ENCODE measurements at regions not wholly inside any gene's neighbourhood (a gene's known extent, or its start where the extent isn't known, plus 50 kb on each side); places are given as distances from the start of the nearest gene placed in this dataset.

DNA sequence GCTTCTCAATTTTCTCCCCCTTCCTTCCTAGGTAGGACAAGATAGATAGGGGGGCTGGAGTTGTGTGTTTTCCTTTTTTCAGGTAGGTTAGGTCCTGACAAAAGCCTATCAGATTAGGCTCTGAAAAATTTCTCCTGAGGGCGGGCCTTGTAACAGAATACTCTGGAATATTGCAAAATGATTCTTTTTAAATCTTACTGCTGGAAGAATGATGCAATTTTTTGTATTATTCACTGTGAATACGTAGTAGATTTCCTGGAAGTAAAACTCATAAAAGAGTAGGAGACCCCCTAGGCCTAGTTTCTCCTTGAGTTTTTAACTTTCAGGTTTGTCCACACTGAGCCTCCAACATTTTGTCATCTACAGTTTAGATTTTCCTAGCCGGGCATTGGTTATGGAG is 1701.8 kb downstream of the EFNA5 start:
- Histone ChIP-seq H3K4me2 (no peak overlapping the region), H3K9ac (no peak overlapping the region), H3K36me3 (no peaks in the 10 kb centered on the region), H3K4me1 (no peaks in the 10 kb centered on the region), H4K20me1 (no peaks in the 10 kb centered on the region), H3K27ac (no peak overlapping the region), H3K27me3 (no peaks in the 10 kb centered on the region), H3K4me3 (no peak overlapping the region), H3K9me3 (no peaks in the 10 kb centered on the region)
- TF ChIP-seq Cebpa-rat (IDR thresholded peaks at IDR 0.05), result no peak

GRCh38 chr5:105963696-105964255 is 1707.0 kb downstream of the EFNA5 start:
- Histone ChIP-seq H3K27me3 (no peaks in the 10 kb centered on the region), H3K4me1 (no peaks in the 10 kb centered on the region), H3K9ac (no peak overlapping the region), H3K27ac (no peak overlapping the region), H4K20me1 (no peaks in the 10 kb centered on the region), H3K36me3 (no peaks in the 10 kb centered on the region), H3K4me3 (no peak overlapping the region), H3K9me3 (no peaks in the 10 kb centered on the region), H3K4me2 (no peak overlapping the region)
- TF ChIP-seq Cebpa-rat (IDR thresholded peaks at IDR 0.05), result no peak

DNA sequence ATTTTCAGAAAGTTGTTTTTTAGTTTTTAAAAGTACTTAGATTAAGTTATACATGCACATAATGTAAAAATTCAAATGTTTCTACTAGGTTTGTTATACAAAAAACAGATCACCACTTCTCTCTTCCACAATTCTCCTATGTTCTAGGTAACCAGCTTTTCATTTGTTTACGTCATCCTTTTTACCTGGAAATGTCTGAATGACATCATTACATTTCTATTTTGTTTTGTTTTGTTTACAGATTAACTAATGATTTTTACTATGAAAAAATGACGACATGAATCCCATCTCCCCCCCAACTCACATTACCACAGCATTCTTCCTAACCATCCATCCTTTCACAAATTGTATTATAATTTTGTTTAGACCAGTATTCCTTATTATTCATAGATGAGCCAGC is 1709.2 kb downstream of the EFNA5 start:
- Histone ChIP-seq H3K27ac (no peak overlapping the region), H3K9ac (no peak overlapping the region), H3K4me1 (no peaks in the 10 kb centered on the region), H3K9me3 (no peaks in the 10 kb centered on the region), H3K4me2 (no peak overlapping the region), H4K20me1 (no peaks in the 10 kb centered on the region), H3K36me3 (no peaks in the 10 kb centered on the region), H3K4me3 (no peak overlapping the region), H3K27me3 (no peaks in the 10 kb centered on the region)
- no peak for TF ChIP-seq Cebpa-rat (IDR thresholded peaks at IDR 0.05)

DNA sequence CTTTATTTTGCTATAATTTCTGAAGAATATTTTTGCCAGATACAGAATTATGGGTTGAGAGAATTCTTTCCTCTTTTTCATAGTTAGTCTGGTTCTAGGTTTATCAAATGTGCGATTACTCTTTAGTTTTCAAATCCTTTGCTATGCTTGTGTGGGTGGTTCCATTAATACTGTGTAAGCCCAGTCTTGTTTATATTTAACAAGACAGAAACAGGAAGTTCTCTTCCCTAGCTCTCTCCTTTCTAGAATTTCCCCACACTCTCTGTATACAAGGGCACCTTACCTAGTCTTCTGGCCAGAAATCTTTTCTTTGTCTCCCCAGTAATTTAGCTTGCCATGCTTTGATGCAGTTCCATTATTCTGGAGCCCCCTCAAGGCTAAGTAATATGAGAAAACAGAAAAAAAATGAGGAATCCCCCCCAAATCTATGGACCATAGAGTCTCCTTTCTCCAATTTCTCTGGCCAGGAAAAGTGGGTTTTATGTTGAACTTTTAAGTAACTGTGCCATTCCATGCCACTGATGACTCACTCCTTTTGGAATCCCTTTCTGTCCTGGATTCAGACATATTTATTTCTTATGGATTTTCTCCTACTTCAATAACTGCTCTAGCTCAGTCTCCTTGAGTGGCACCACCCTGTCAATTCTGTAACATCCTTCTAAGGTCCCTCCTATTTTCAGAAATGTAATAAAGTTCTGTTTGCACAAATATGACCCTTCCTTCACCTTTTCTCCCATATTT is 1714.1 kb downstream of the EFNA5 start:
- Histone ChIP-seq H3K4me1 (no peaks in the 10 kb centered on the region), H3K27ac (no peak overlapping the region), H3K4me2 (no peak overlapping the region), H3K9me3 (no peaks in the 10 kb centered on the region), H3K27me3 (no peaks in the 10 kb centered on the region), H4K20me1 (no peaks in the 10 kb centered on the region), H3K4me3 (no peak overlapping the region), H3K36me3 (no peaks in the 10 kb centered on the region), H3K9ac (no peak overlapping the region)
- no peak for TF ChIP-seq Cebpa-rat (IDR thresholded peaks at IDR 0.05)

DNA sequence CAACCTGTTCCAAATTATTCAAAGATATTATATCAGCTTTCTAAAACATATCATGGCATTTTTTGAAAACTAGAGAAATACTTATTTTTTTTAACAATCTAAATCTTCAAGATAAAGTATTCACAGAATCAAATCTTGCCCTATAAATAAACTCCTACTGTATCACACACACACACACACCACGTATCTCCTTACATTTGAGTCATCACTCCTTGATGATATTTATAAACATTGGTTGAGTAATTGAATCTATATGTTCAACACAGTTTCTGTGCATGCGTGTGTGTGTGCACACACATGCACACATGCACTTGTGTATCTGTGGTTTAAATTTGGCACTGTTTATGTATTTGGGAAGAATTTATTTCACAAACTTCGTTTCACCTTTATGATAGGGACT is 1716.4 kb downstream of the EFNA5 start:
- no peaks in the 10 kb centered on the region for H3K4me1 ChIP-seq
- H3K9me3 ChIP-seq, result no peaks in the 10 kb centered on the region
- no peaks in the 10 kb centered on the region for H3K27me3 ChIP-seq
- H3K27ac ChIP-seq, result no peak overlapping the region
- H3K4me2 ChIP-seq, result no peak overlapping the region
- no peaks in the 10 kb centered on the region for H4K20me1 ChIP-seq
- H3K36me3 ChIP-seq, result no peaks in the 10 kb centered on the region
- TF ChIP-seq Cebpa-rat (IDR thresholded peaks at IDR 0.05), result no peak
- no peak overlapping the region for H3K9ac ChIP-seq
- no peak overlapping the region for H3K4me3 ChIP-seq

DNA sequence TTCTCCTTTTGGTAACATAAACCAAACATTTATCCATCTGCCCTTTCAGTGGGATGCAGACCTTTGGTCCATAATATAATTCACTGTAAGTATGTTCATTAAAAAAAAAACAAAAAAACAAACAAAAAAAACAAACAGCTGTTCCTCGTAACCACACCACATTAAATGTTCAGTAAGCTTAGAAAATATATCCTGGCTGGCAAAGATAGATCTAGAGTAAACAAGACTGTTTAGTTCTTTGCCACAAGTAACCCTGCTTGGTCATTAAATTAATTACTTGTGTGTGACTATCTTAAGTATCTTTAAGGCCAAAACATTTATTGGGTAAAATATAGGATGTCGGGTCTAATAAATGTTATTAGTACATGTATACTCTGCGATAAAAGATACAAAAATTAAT is 1717.1 kb downstream of the EFNA5 start:
- Histone ChIP-seq H3K4me2 (no peak overlapping the region), H3K4me3 (no peak overlapping the region), H3K4me1 (no peaks in the 10 kb centered on the region), H3K9me3 (no peaks in the 10 kb centered on the region), H3K9ac (no peak overlapping the region), H3K27me3 (no peaks in the 10 kb centered on the region), H3K27ac (no peak overlapping the region), H3K36me3 (no peaks in the 10 kb centered on the region), H4K20me1 (no peaks in the 10 kb centered on the region)
- no peak for TF ChIP-seq Cebpa-rat (IDR thresholded peaks at IDR 0.05)

DNA sequence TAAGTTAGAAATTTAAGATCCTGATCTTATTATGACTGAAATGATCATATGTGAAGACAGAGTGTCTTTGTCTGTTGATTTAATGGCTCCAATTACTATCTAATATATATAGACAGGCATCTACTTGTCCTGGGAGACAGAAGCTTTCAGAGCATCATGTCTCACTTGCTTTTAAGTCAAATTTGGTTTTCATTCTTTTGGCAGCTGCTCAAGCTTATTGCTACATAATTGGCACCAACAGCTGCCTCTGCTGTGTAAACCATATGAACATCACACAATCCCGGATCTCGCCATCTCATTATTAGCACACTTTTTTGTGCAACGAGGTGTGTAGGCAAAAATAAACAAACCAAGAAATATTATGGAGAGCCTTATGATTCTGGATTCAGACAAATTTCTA is 1717.9 kb downstream of the EFNA5 start:
- no peaks in the 10 kb centered on the region for H3K27me3 ChIP-seq
- TF ChIP-seq Cebpa-rat (IDR thresholded peaks at IDR 0.05), result no peak
- no peak overlapping the region for H3K4me2 ChIP-seq
- H3K4me3 ChIP-seq, result no peak overlapping the region
- H3K9me3 ChIP-seq, result no peaks in the 10 kb centered on the region
- no peak overlapping the region for H3K27ac ChIP-seq
- H3K9ac ChIP-seq, result no peak overlapping the region
- H4K20me1 ChIP-seq, result no peaks in the 10 kb centered on the region
- H3K36me3 ChIP-seq, result no peaks in the 10 kb centered on the region
- H3K4me1 ChIP-seq, result no peaks in the 10 kb centered on the region

- Histone ChIP-seq H3K4me3 (no peak overlapping the region), H4K20me1 (no peaks in the 10 kb centered on the region), H3K9me3 (no peaks in the 10 kb centered on the region), H3K4me1 (no peaks in the 10 kb centered on the region), H3K36me3 (no peaks in the 10 kb centered on the region), H3K27me3 (no peaks in the 10 kb centered on the region), H3K4me2 (no peak overlapping the region), H3K27ac (no peak overlapping the region), H3K9ac (no peak overlapping the region)
- TF ChIP-seq Cebpa-rat (IDR thresholded peaks at IDR 0.05), result no peak
Measured at GRCh38 chr5:105947461-105947860, 1723.3 kb downstream of the EFNA5 start.

DNA sequence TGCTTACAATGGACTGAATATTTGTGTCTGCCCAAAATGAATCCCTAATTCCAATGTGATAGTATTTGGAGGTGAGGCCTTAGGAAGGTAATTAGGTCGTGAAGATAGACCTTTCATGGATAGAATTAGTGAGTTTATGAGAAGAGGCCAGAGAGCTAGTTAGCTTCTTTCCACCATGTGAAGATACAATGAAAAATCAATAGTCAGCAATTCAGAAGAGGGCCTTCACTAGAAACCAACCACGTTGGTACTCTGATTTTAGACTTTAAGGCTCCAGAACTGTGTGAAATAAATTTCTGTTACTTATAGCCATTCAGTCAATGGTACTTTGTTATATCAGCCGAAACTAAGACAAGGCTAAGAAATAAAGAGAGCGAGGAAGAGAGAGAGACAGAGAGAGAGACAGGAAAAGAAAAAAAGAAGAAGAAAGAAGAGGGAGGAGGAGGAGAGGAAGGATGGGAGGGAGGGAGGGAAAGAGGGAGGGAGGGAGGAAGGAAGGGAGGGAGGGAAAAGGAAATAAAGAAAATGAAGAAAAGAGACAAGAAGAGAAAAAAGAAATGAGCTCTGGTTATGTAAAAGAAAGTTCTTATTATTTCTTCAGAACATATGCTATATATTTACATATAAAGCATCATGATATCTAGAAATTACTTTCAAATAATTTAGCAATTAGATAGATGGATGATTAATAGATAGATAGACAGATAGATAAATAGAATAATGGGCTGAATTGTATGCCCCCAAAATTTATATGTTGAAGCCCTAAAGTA is 1725.3 kb downstream of the EFNA5 start:
- no peak overlapping the region for H3K27ac ChIP-seq
- no peak overlapping the region for H3K4me3 ChIP-seq
- H3K36me3 ChIP-seq, result no peaks in the 10 kb centered on the region
- no peak for TF ChIP-seq Cebpa-rat (IDR thresholded peaks at IDR 0.05)
- H3K9ac ChIP-seq, result no peak overlapping the region
- no peaks in the 10 kb centered on the region for H4K20me1 ChIP-seq
- no peaks in the 10 kb centered on the region for H3K27me3 ChIP-seq
- no peaks in the 10 kb centered on the region for H3K4me1 ChIP-seq
- H3K9me3 ChIP-seq, result no peaks in the 10 kb centered on the region
- no peak overlapping the region for H3K4me2 ChIP-seq

- Histone ChIP-seq H3K9me3 (no peaks in the 10 kb centered on the region), H3K27ac (no peak overlapping the region)
- no peak for TF ChIP-seq Cebpa-rat (IDR thresholded peaks at IDR 0.05)
Measured at GRCh38 chr5:105940181-105940580, 1730.6 kb downstream of the EFNA5 start.

More at GRCh38 chr5:105940181-105940580, 1730.6 kb downstream of the EFNA5 start:
- no peaks in the 10 kb centered on the region for H4K20me1 ChIP-seq
- no peak overlapping the region for H3K4me2 ChIP-seq
- no peaks in the 10 kb centered on the region for H3K36me3 ChIP-seq
- no peaks in the 10 kb centered on the region for H3K4me1 ChIP-seq
- no peak overlapping the region for H3K4me3 ChIP-seq
- H3K27me3 ChIP-seq, result no peaks in the 10 kb centered on the region
- H3K9ac ChIP-seq, result no peak overlapping the region
